Activated CD8-positive, alpha-beta memory T cell treated with anti-CD3 and anti-CD28 coated beads, Interleukin-2, amount 10 ng/mL, durations not matched to agents 7 days and 5 days (primary cell): ENCODE measurements at regions not wholly inside any gene's neighbourhood (a gene's known extent, or its start where the extent isn't known, plus 50 kb on each side); places are given as distances from the start of the nearest gene placed in this dataset.
"Not testable (repeated sequence)": the region's sequence is repeated elsewhere in the genome, so short reads cannot be mapped to it uniquely, and the experiment has no call there.

Experiments
- ATAC-seq: fragments of 150-1000 bp; cut with Tn5 transposase; one replicate; pipeline ENCODE4 v1.10.0; 2021; ENCODE audit warnings: moderate library complexity
- CTCF ChIA-PET: fragments of 350-600 bp; sonication (Branson Sonifier 250); formaldehyde crosslinking; loops from one replicate; lab custom pipeline; 2021; ENCODE audit warnings: antibody characterized with exemption; lab: Charles Lee
- DNase-seq: peaks from one replicate; pipeline ENCODE4 v3.0.0-alpha.2; 2020
- H3K27ac Mint-ChIP-seq: one replicate; pipeline ENCODE4 v1.8.0; 2021; ENCODE audit warnings: mild to moderate bottlenecking, mixed read lengths
- H3K27me3 Mint-ChIP-seq: one replicate; pipeline ENCODE4 v1.8.0; 2021; ENCODE audit warnings: mixed read lengths
- H3K36me3 Mint-ChIP-seq: one replicate; pipeline ENCODE4 v1.8.0; 2021; ENCODE audit warnings: mild to moderate bottlenecking, mixed read lengths
- H3K4me1 Mint-ChIP-seq: one replicate; pipeline ENCODE4 v1.8.0; 2021; ENCODE audit warnings: mixed read lengths
- H3K4me3 Mint-ChIP-seq: one replicate; pipeline ENCODE4 v1.8.0; 2021; ENCODE audit warnings: mild to moderate bottlenecking, moderate library complexity, mixed read lengths
- H3K9me3 Mint-ChIP-seq: one replicate; pipeline ENCODE4 v1.8.0; 2022; ENCODE audit warnings: low read depth, mixed read lengths

GRCh38 chr7:119914119-119914518 is 358.9 kb upstream of the KCND2 start:
- CTCF ChIA-PET, ATAC-seq, H3K4me1 Mint-ChIP-seq, DNase-seq, H3K27me3 Mint-ChIP-seq, H3K27ac Mint-ChIP-seq, H3K36me3 Mint-ChIP-seq, H3K4me3 Mint-ChIP-seq: not testable (repeated sequence)
- peaks cover 11% of the 10 kb centered on the region for H3K9me3 Mint-ChIP-seq

GRCh38 chr7:119916501-119916900 is 356.5 kb upstream of the KCND2 start:
- Mint-ChIP-seq H3K9me3 (peaks cover 4% of the 10 kb centered on the region), H3K27ac (no peak overlapping the region), H3K36me3 (no peaks in the 10 kb centered on the region), H3K27me3 (no peaks in the 10 kb centered on the region), H3K4me3 (no peak overlapping the region), H3K4me1 (no peaks in the 10 kb centered on the region)
- ATAC-seq (no peak), DNase-seq (no peak)
- CTCF ChIA-PET = no interaction called here

- peaks cover 4% of the 10 kb centered on the region for H3K9me3 Mint-ChIP-seq
- no peaks in the 10 kb centered on the region for H3K4me1 Mint-ChIP-seq
- no peak for ATAC-seq
Measured at GRCh38 chr7:119918185-119918584, 354.8 kb upstream of the KCND2 start.

GRCh38 chr7:119919986-119920385 is 353.0 kb upstream of the KCND2 start:
- no peak for DNase-seq
- Mint-ChIP-seq H3K27me3 (no peaks in the 10 kb centered on the region), H3K4me3 (no peak overlapping the region), H3K36me3 (no peaks in the 10 kb centered on the region), H3K4me1 (no peaks in the 10 kb centered on the region), H3K9me3 (peaks cover 2% of the 10 kb centered on the region), H3K27ac (no peak overlapping the region)
- CTCF ChIA-PET = no interaction called here
- no peak for ATAC-seq

More at GRCh38 chr7:119918185-119918584, 354.8 kb upstream of the KCND2 start:
- Mint-ChIP-seq H3K36me3 (no peaks in the 10 kb centered on the region), H3K4me3 (no peak overlapping the region), H3K27ac (no peak overlapping the region), H3K27me3 (no peaks in the 10 kb centered on the region)
- DNase-seq = no peak
- CTCF ChIA-PET = no interaction called here

- Mint-ChIP-seq H3K36me3 (no peaks in the 10 kb centered on the region), H3K9me3 (peaks cover 3% of the 10 kb centered on the region), H3K4me3 (no peak overlapping the region), H3K4me1 (no peaks in the 10 kb centered on the region), H3K27ac (no peak overlapping the region), H3K27me3 (no peaks in the 10 kb centered on the region)
- no peak for DNase-seq
- CTCF ChIA-PET = no interaction called here
- no peak for ATAC-seq
Measured at GRCh38 chr7:119925581-119926289, 347.2 kb upstream of the KCND2 start.

- DNase-seq (no peak), ATAC-seq (no peak)
- Mint-ChIP-seq H3K27me3 (no peaks in the 10 kb centered on the region), H3K9me3 (peaks cover 3% of the 10 kb centered on the region), H3K4me3 (no peak overlapping the region), H3K36me3 (no peaks in the 10 kb centered on the region), H3K4me1 (no peaks in the 10 kb centered on the region), H3K27ac (no peak overlapping the region)
- CTCF ChIA-PET = no interaction called here
Measured at GRCh38 chr7:119929891-119930290, 343.1 kb upstream of the KCND2 start.

- Mint-ChIP-seq H3K36me3 (no peaks in the 10 kb centered on the region), H3K27ac (no peak overlapping the region), H3K27me3 (no peaks in the 10 kb centered on the region), H3K9me3 (no peaks in the 10 kb centered on the region), H3K4me3 (no peak overlapping the region), H3K4me1 (no peaks in the 10 kb centered on the region)
- ATAC-seq (no peak), DNase-seq (no peak)
- CTCF ChIA-PET = no interaction called here
Measured at GRCh38 chr7:119931230-119931824, 341.6 kb upstream of the KCND2 start.

GRCh38 chr7:119935418-119936025 is 337.5 kb upstream of the KCND2 start:
- Mint-ChIP-seq H3K9me3 (no peaks in the 10 kb centered on the region), H3K4me1 (no peaks in the 10 kb centered on the region)
- CTCF ChIA-PET = no interaction called here

GRCh38 chr7:119936836-119937235 is 336.1 kb upstream of the KCND2 start:
- DNase-seq = no peak
- CTCF ChIA-PET = no interaction called here
- no peaks in the 10 kb centered on the region for H3K36me3 Mint-ChIP-seq
- no peak overlapping the region for H3K27ac Mint-ChIP-seq
- no peak for ATAC-seq
- no peak overlapping the region for H3K4me3 Mint-ChIP-seq
- no peaks in the 10 kb centered on the region for H3K9me3 Mint-ChIP-seq
- no peaks in the 10 kb centered on the region for H3K4me1 Mint-ChIP-seq
- no peaks in the 10 kb centered on the region for H3K27me3 Mint-ChIP-seq

More at GRCh38 chr7:119935418-119936025, 337.5 kb upstream of the KCND2 start:
- H3K27me3 Mint-ChIP-seq = no peaks in the 10 kb centered on the region
- H3K27ac Mint-ChIP-seq = no peak overlapping the region
- H3K36me3 Mint-ChIP-seq = no peaks in the 10 kb centered on the region
- DNase-seq (no peak), ATAC-seq (no peak)
- H3K4me3 Mint-ChIP-seq = no peak overlapping the region

GRCh38 chr7:119937745-119938144 is 335.2 kb upstream of the KCND2 start:
- Mint-ChIP-seq H3K4me3 (no peak overlapping the region), H3K27me3 (no peaks in the 10 kb centered on the region), H3K36me3 (no peaks in the 10 kb centered on the region), H3K9me3 (no peaks in the 10 kb centered on the region), H3K27ac (no peak overlapping the region), H3K4me1 (no peaks in the 10 kb centered on the region)
- DNase-seq (no peak), ATAC-seq (no peak)
- CTCF ChIA-PET = no interaction called here

GRCh38 chr7:119943942-119944600 is 328.9 kb upstream of the KCND2 start:
- Mint-ChIP-seq H3K36me3 (no peaks in the 10 kb centered on the region), H3K9me3 (no peaks in the 10 kb centered on the region), H3K27ac (no peak overlapping the region), H3K27me3 (no peaks in the 10 kb centered on the region), H3K4me1 (no peaks in the 10 kb centered on the region), H3K4me3 (no peak overlapping the region)
- CTCF ChIA-PET = no interaction called here
- ATAC-seq (no peak), DNase-seq (no peak)

- no peaks in the 10 kb centered on the region for H3K9me3 Mint-ChIP-seq
Measured at GRCh38 chr7:119944601-119944972, 328.4 kb upstream of the KCND2 start.

GRCh38 chr7:119945822-119946221 is 327.2 kb upstream of the KCND2 start:
- no peaks in the 10 kb centered on the region for H3K27me3 Mint-ChIP-seq
- no peak overlapping the region for H3K27ac Mint-ChIP-seq
- ATAC-seq = no peak
- peaks cover 3% of the 10 kb centered on the region for H3K9me3 Mint-ChIP-seq
- CTCF ChIA-PET = no interaction called here
- H3K36me3 Mint-ChIP-seq = no peaks in the 10 kb centered on the region
- H3K4me1 Mint-ChIP-seq = no peaks in the 10 kb centered on the region
- no peak for DNase-seq
- H3K4me3 Mint-ChIP-seq = no peak overlapping the region

More at GRCh38 chr7:119944601-119944972, 328.4 kb upstream of the KCND2 start:
- Mint-ChIP-seq H3K36me3 (no peaks in the 10 kb centered on the region), H3K4me1 (no peaks in the 10 kb centered on the region), H3K4me3 (no peak overlapping the region), H3K27me3 (no peaks in the 10 kb centered on the region), H3K27ac (no peak overlapping the region)
- DNase-seq (no peak), ATAC-seq (no peak)
- CTCF ChIA-PET = no interaction called here

- DNase-seq (no peak), ATAC-seq (no peak)
- CTCF ChIA-PET = no interaction called here
- H3K4me1 Mint-ChIP-seq = no peaks in the 10 kb centered on the region
- no peak overlapping the region for H3K27ac Mint-ChIP-seq
- H3K9me3 Mint-ChIP-seq = peaks cover 5% of the 10 kb centered on the region
- H3K27me3 Mint-ChIP-seq = no peaks in the 10 kb centered on the region
- no peak overlapping the region for H3K4me3 Mint-ChIP-seq
- H3K36me3 Mint-ChIP-seq = no peaks in the 10 kb centered on the region
Measured at GRCh38 chr7:119949053-119949452, 323.9 kb upstream of the KCND2 start.
